HG02981 (cell line): ENCODE measurements at regions not wholly inside any gene's neighbourhood (a gene's known extent, or its start where the extent isn't known, plus 50 kb on each side); places are given as distances from the start of the nearest gene placed in this dataset.

ENCODE experiments used
- ATAC-seq: cut with Tn5 transposase; IDR thresholded peaks from one replicate; pipeline ENCODE4 v1.9.1; 2021; ENCODE audit warnings: mild to moderate bottlenecking, moderate library complexity; ENCODE audit not compliant: unreplicated experiment

- ATAC-seq: no peak
Measured at GRCh38 chr3:10555263-10555662, 49.9 kb upstream of the ATP2B2 start.

DNA sequence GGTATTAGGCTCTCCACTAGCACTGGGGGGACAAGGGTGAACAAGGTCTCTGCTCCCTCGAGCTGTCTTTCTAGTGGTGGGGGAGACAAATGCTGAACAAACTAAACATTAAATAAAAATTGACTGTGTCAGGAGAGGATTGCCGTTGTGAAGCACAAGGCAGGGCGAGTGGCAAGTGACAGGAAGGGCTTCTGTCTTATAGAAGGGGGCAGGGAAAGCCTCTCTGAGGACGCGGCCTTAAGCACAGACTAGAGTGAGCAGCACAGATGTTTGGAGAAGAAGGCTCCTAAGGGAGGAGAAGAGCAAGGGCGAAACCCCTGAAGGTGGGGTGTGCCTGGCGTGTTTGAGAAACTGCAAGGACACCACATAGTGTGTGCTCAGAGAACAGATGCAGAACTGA is 50.9 kb upstream of the ATP2B2 start:
- ATAC-seq: no peak

GRCh38 chr3:10557250-10557649 is 51.9 kb upstream of the ATP2B2 start:
- ATAC-seq: no peak

GRCh38 chr3:10557781-10558373 is 52.5 kb upstream of the ATP2B2 start:
- ATAC-seq: no peak

DNA sequence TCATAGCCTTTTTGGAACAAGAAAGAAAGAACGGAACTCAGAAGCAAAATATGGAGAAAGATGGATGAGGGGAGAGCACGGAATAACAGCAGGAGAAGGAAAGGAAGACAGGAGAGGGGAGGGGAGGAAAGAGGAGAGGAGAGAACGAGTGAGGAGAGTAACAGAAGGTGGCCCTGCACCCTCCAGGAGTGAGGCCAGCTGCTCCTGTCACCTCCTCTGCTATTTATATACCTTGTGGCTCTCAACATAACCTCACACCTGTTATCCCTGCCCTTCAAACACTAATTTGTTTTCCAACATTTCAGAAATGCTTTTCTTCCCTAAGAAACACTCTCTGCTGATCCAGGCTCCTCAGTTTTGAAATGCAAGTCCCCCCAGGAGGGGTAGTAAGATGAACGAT is 53.4 kb upstream of the ATP2B2 start:
- ATAC-seq: no peak

DNA sequence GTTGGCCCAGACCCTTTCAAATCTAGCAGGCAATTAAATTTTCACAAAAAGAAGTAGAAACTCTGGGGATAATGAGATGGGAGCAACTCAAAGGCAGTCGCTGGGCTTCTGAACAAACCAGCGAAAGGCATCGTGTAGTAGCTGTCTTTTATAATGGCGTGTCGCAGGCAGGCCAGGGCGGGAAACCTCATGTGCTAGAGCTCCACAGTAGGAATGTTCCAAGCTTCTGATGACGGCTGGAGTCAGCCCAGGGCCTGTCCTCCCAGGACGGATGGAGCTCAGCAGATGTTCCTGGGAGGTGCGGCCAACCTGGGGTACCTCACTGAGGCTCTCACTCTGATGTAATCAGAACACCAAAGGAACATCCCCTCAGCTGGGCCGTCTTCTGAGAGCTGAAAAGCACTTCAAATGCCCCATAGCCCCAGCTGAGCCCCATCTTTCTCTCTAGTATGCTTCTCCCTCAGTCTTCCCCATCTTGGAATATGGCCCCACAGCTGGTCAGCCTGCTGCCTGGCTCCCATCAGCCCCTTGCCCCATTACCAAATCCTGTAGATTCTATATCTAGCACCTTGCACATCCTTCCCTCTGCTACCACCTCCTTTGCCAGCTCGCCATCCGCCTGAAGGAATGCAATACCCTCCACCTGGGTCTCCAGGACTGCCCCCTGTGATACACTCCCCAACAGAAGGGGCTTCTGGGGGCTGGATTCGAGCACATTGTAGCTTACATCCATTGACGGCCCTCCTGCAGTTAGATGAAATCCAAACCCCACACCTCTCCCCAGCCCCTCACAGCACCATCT is 54.9 kb upstream of the ATP2B2 start:
- no peak for ATAC-seq

GRCh38 chr3:10561162-10561945 is 56.0 kb upstream of the ATP2B2 start:
- ATAC-seq: no peak

- ATAC-seq: no peak
Measured at GRCh38 chr3:10561946-10562560, 56.7 kb upstream of the ATP2B2 start.

DNA sequence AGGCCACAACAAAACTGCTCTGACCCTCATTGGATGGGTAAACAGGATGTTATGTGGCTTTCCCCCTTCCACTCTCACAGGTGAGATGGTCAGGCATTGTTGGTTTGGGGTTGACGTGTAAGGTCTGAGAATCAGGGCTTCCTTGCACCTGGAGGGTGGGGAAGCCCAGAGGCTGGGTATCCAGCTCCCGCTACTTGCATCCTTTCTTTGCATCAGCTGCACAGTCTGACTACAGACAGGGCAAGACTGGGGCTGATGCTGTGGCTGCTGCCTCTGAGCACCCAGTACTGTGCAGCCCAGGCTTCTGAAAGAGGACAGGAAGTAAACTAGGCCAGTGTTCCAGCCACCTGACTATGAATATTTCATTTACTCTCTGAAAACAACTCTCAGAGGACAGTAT is 58.0 kb upstream of the ATP2B2 start:
- ATAC-seq: peak; percentile 66

DNA sequence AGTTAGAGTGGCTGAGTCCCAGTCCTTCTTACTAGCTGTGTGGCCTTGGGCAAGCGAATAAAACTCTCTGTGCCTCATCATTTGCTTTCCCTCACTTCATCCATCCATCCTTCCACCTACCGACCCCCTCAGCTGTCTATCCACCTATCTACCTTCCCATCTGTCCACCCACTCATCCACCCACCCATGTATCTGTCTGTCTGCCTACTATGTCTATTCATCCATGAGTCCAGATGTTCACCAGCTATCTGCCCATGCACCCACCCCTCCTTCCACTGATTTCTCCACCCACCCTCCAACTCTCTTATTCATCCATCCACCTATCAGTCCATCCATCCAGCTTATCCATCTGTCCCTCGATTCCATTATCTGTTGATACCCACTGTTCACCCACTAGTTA is 60.4 kb upstream of the ATP2B2 start:
- no peak for ATAC-seq

GRCh38 chr3:10566451-10566850 is 61.1 kb upstream of the ATP2B2 start:
- no peak for ATAC-seq

- ATAC-seq: no peak
Measured at GRCh38 chr3:10568549-10568948, 63.2 kb upstream of the ATP2B2 start.

DNA sequence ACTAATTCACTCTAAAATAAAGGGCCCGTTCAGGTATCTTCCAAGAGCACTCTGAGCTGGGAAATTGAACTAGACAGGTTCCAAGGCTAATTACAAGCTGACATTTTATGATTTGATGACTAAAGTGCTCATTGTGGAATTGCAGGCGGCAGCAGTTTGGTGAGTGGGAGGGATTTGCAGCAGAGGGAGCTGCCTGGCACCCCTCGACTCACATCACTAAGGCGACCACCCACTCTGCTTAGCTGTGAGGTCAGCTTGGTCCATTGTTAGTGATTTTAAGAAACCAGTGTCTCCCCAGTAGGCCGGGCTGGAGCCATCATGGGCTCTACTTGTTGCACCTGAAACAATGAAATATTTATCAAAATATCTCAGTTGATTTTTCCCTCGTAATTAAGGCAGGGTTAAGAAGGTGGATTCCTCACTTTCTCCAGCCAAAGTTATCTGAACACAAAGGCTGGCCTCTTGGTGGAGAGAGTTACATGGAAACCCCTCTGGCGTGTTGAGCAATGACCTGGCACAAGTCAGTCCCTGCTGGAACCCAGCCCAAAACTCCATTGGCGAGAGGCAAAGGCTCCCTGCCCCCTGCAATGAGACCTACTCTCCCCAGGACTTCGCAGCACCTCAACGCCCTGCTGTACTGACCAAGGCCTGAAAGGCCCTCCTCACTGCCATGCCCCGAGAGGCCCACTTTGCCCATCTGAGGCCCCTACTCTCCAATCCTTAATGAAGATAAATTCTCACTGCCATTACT is 65.0 kb upstream of the ATP2B2 start:
- ATAC-seq: no peak

GRCh38 chr3:10574101-10574620 is 68.8 kb upstream of the ATP2B2 start:
- ATAC-seq: no peak

DNA sequence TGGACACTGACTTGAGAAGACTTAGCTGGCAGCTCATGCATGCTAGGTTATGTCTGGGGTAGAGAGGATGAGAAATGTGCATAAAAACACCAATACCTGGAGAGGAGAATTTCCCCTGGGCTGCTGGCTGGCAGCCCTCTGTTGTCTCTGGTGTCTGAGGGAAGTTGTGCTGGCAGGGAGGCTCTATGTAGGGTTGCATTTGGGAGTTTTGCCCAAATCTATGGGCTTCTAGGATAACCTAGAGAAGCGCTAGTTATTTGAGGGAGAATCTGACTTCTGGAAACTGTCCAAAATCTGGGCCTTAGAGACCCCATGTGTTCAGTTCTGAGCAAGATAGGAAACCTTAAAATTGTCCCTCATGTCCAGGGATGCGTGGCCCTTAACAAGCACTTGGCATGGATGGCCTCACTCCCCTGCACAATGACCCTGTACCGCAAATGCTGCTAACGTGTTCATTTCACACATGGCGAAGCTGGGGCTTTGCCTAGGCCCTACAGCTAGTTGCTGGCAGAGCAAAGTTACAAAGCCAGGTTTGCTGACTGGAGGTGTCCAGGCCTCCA is 70.3 kb upstream of the ATP2B2 start:
- ATAC-seq: no peak

DNA sequence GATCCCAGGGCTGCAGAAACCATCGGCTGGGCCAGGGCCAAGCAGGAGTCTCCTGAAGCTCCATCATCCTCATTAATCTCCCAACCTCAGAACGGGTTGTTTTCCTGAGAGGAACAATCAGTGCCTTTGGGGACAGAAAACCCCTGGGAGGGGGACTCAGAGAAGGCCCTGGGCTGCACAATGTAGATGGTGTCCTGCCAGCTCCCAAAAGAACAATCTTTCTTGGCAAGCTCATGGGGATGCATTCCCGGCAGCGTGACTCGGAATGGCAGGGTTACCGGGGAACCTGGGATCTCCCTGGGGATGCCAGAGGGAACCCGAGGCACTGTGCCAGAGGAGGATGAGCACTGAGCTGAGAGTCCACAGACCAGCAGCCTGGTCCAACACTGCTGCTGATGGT is 72.1 kb upstream of the ATP2B2 start:
- no peak for ATAC-seq

GRCh38 chr3:10580426-10580825 is 75.0 kb upstream of the ATP2B2 start:
- no peak for ATAC-seq

- ATAC-seq: no peak
Measured at GRCh38 chr3:10581251-10581650, 75.9 kb upstream of the ATP2B2 start.

DNA sequence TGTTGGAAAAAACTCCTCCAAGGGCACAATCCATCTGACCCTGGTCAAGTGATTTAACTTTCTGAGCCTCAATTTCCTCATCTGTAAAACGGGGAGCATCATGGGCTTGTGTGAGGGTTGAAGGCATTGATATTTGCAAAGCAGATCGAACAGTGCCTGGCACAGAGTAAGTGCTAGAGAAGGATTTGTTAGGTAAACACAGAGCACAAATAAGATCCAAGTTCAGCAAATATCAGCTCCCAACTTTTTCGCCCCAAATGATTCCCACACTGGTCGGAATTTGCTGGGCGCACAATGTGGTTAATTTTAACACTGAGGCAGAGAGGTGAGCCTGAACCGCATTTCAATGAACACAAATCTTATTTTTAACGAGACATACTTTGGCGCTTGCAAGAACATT is 76.3 kb upstream of the ATP2B2 start:
- no peak for ATAC-seq

DNA sequence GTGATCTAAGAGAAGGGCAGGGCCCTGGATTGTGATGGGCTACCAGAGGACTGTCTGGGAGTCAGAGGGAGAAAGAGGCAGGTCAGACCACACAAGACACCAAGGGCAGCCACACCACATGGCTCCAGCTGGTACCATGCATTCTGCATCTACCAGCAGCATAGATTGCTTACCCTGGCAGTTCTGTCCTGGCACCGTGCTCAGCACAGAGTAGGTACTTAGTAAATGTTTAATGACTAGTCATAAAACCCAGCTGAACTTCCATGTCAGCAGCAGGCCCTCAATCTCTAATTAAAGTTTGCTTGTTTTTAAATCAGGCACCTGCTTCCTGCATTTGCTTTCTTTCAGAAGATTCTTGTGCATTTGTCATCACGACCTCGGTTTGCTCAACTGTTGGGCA is 77.3 kb upstream of the ATP2B2 start:
- no peak for ATAC-seq
